ENCODE measurements at regions not wholly inside any gene's neighbourhood (a gene's known extent, or its start where the extent isn't known, plus 50 kb on each side); places are given as distances from the start of the nearest gene placed in this dataset.

- H3K27me3 Mint-ChIP-seq (ENCODE audit: insufficient read depth, unreplicated experiment) = peaks cover 24% of the 10 kb centered on the region
These were observed 278.0 kb downstream of the SMOC2 start for GRCh38 chr6:168718821-168719475.

More at GRCh38 chr6:168718821-168719475, 278.0 kb downstream of the SMOC2 start:
- Mint-ChIP-seq H3K9me3 (ENCODE audit: unreplicated experiment) (peaks cover 7% of the 10 kb centered on the region), H3K36me3 (ENCODE audit: insufficient read depth, unreplicated experiment) (no peaks in the 10 kb centered on the region), H3K4me3 (ENCODE audit: unreplicated experiment) (no peak overlapping the region), H3K4me1 (ENCODE audit: insufficient read depth, unreplicated experiment) (no peaks in the 10 kb centered on the region), H3K27ac (ENCODE audit: low read depth, unreplicated experiment) (no peak overlapping the region)
- DNase-seq (ENCODE audit: unreplicated experiment) = no peak
- intact Hi-C loops (cut with micrococcal nuclease) = no loop called here
- TF ChIP-seq, protein P1, sequence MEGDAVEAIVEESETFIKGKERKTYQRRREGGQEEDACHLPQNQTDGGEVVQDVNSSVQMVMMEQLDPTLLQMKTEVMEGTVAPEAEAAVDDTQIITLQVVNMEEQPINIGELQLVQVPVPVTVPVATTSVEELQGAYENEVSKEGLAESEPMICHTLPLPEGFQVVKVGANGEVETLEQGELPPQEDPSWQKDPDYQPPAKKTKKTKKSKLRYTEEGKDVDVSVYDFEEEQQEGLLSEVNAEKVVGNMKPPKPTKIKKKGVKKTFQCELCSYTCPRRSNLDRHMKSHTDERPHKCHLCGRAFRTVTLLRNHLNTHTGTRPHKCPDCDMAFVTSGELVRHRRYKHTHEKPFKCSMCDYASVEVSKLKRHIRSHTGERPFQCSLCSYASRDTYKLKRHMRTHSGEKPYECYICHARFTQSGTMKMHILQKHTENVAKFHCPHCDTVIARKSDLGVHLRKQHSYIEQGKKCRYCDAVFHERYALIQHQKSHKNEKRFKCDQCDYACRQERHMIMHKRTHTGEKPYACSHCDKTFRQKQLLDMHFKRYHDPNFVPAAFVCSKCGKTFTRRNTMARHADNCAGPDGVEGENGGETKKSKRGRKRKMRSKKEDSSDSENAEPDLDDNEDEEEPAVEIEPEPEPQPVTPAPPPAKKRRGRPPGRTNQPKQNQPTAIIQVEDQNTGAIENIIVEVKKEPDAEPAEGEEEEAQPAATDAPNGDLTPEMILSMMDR (IDR thresholded peaks at IDR 0.05; ENCODE audit: unreplicated experiment) = no peak
- ChIA-PET POLR2A (no interaction called here), CTCF (no interaction called here)
- BruUV-seq (replicated peaks) = no TSS peak

Data from MCF 10A (cell line).